Left ventricle myocardium inferior (tissue), 1 donor: ENCODE measurements at regions not wholly inside any gene's neighbourhood (a gene's known extent, or its start where the extent isn't known, plus 50 kb on each side); places are given as distances from the start of the nearest gene placed in this dataset.
A peak's percentile ranks its signal among the peaks of the same experiment; 100 is the strongest.

Source experiments
- DNase-seq: peaks from one replicate; pipeline ENCODE4 v3.0.0-alpha.2; 2020
- H3K27ac ChIP-seq: fragments of 200-600 bp; replicated peaks from 2 replicates; pipeline ENCODE4 v1.8.0; 2021
- H3K27me3 ChIP-seq: fragments of 200-600 bp; 2 replicates; pipeline ENCODE4 v1.8.0; 2021; ENCODE audit warnings: low read depth
- H3K36me3 ChIP-seq: fragments of 200-600 bp; 2 replicates; pipeline ENCODE4 v1.8.0; 2021
- H3K4me1 ChIP-seq: fragments of 200-600 bp; 2 replicates; pipeline ENCODE4 v1.8.0; 2021
- H3K4me3 ChIP-seq: fragments of 200-600 bp; 2 replicates; pipeline ENCODE4 v1.8.0; 2021; ENCODE audit warnings: mild to moderate bottlenecking, moderate library complexity
- H3K9me3 ChIP-seq: fragments of 200-600 bp; replicated peaks from 2 replicates; pipeline ENCODE4 v1.8.0; 2021
- CTCF ChIP-seq: fragments of 200-600 bp; IDR thresholded peaks from 2 replicates; pipeline ENCODE4 v1.8.0; 2021; ENCODE audit warnings: antibody characterized with exemption, mild to moderate bottlenecking, borderline replicate concordance
- intact Hi-C: fragments of 100-400 bp; cut with micrococcal nuclease; formaldehyde crosslinking; loops from one replicate; pipeline ENCODE4 v1.11.0; 2022
- donor health status: DM: no; HTN: yes; CAD: no; lungs with severe emphysema.

- Histone ChIP-seq H3K27me3 (no peaks in the 10 kb centered on the region), H3K4me1 (peaks cover 10% of the 10 kb centered on the region), H3K4me3 (no peak overlapping the region), H3K36me3 (no peaks in the 10 kb centered on the region), H3K27ac (no peak overlapping the region), H3K9me3 (no peaks in the 10 kb centered on the region)
- TF ChIP-seq CTCF = no peak
- intact Hi-C loops = no loop called here
- DNase-seq = no peak
Measured at GRCh38 chr4:14023036-14023435, 395.5 kb upstream of the BOD1L1 start.

- Histone ChIP-seq H3K27me3 (no peaks in the 10 kb centered on the region), H3K4me3 (no peak overlapping the region), H3K9me3 (no peaks in the 10 kb centered on the region), H3K36me3 (no peaks in the 10 kb centered on the region), H3K27ac (no peak overlapping the region), H3K4me1 (peaks cover 10% of the 10 kb centered on the region)
- no peak for TF ChIP-seq CTCF
- intact Hi-C loops = no loop called here
- no peak for DNase-seq
Measured at GRCh38 chr4:14023896-14024295, 396.4 kb upstream of the BOD1L1 start.

- H3K4me3 ChIP-seq = no peak overlapping the region
- intact Hi-C loops = no loop called here
- H3K9me3 ChIP-seq = no peaks in the 10 kb centered on the region
- no peaks in the 10 kb centered on the region for H3K27me3 ChIP-seq
- no peak for DNase-seq
- H3K36me3 ChIP-seq = no peaks in the 10 kb centered on the region
- H3K4me1 ChIP-seq = peaks cover 14% of the 10 kb centered on the region
- no peak overlapping the region for H3K27ac ChIP-seq
- no peak for TF ChIP-seq CTCF
Measured at GRCh38 chr4:14025111-14025510, 397.6 kb upstream of the BOD1L1 start.

GRCh38 chr4:14025891-14026290 is 398.4 kb upstream of the BOD1L1 start:
- no peak for DNase-seq
- Histone ChIP-seq H3K27me3 (no peaks in the 10 kb centered on the region), H3K4me1 (peaks cover 14% of the 10 kb centered on the region), H3K9me3 (no peaks in the 10 kb centered on the region), H3K4me3 (no peak overlapping the region), H3K36me3 (no peaks in the 10 kb centered on the region), H3K27ac (no peak overlapping the region)
- no peak for TF ChIP-seq CTCF
- intact Hi-C loops = no loop called here

- DNase-seq = peak; percentile 19
- peaks cover 10% of the 10 kb centered on the region for H3K4me1 ChIP-seq
- no peaks in the 10 kb centered on the region for H3K36me3 ChIP-seq
- intact Hi-C loops = no loop called here
- H3K4me3 ChIP-seq = no peak overlapping the region
- peak overlapping the region; percentile 53 for H3K27ac ChIP-seq
- no peaks in the 10 kb centered on the region for H3K27me3 ChIP-seq
- TF ChIP-seq CTCF = no peak
- H3K9me3 ChIP-seq = no peaks in the 10 kb centered on the region
Measured at GRCh38 chr4:14028862-14029261, 401.3 kb upstream of the BOD1L1 start.

- no peaks in the 10 kb centered on the region for H3K27me3 ChIP-seq
- no peaks in the 10 kb centered on the region for H3K36me3 ChIP-seq
- no peak overlapping the region for H3K27ac ChIP-seq
- H3K4me1 ChIP-seq = no peaks in the 10 kb centered on the region
- no peak for DNase-seq
- H3K9me3 ChIP-seq = no peaks in the 10 kb centered on the region
- intact Hi-C loops = no loop called here
- no peak for TF ChIP-seq CTCF
- H3K4me3 ChIP-seq = no peak overlapping the region
Measured at GRCh38 chr4:14035076-14035475, 407.6 kb upstream of the BOD1L1 start.
